Neural cell (in vitro differentiated cells): ENCODE measurements at regions not wholly inside any gene's neighbourhood (a gene's known extent, or its start where the extent isn't known, plus 50 kb on each side); places are given as distances from the start of the nearest gene placed in this dataset.

Experiments used
- EP300 ChIP-seq: fragments of 450-650 bp; conservative IDR thresholded peaks from 2 replicates; pipeline ENCODE4 v1.6.1; 2014; ENCODE audit warnings: antibody characterized with exemption, mild to moderate bottlenecking, moderate library complexity; ENCODE audit not compliant: poor library complexity, severe bottlenecking
- EZH2 ChIP-seq: fragments of 200-600, 300-800 bp; shearing (Covaris generic), sonication (generic); IDR thresholded peaks from 2 replicates; pipeline ENCODE4 v1.6.1; 2014; ENCODE audit warnings: antibody characterized with exemption, low read length, borderline replicate concordance, mild to moderate bottlenecking; ENCODE audit not compliant: insufficient read depth, poor library complexity, severe bottlenecking
- MXI1 ChIP-seq: fragments of 450-650 bp; conservative IDR thresholded peaks from 2 replicates; pipeline ENCODE4 v1.6.1; 2014; ENCODE audit warnings: antibody characterized with exemption, mild to moderate bottlenecking; ENCODE audit not compliant: poor library complexity, severe bottlenecking
- POLR2AphosphoS5 ChIP-seq: IDR thresholded peaks from 2 replicates; pipeline ENCODE4 v1.6.1; 2012
- RAD21 ChIP-seq: fragments of 450-650 bp; conservative IDR thresholded peaks from 2 replicates; pipeline ENCODE4 v1.6.1; 2014; ENCODE audit warnings: antibody characterized with exemption, mild to moderate bottlenecking, moderate library complexity
- REST ChIP-seq: IDR thresholded peaks from 2 replicates; pipeline ENCODE4 v1.6.1; 2012; ENCODE audit warnings: borderline replicate concordance
- SMC3 ChIP-seq: fragments of 450-650 bp; conservative IDR thresholded peaks from 2 replicates; pipeline ENCODE4 v1.6.1; 2014; ENCODE audit warnings: antibody characterized with exemption, mild to moderate bottlenecking, moderate library complexity; ENCODE audit not compliant: poor library complexity
- TF ChIP-seq, protein P1 (sequence below): fragments of 450-650 bp; IDR thresholded peaks from 2 replicates; pipeline ENCODE4 v1.5.1; 2014; ENCODE audit warnings: antibody characterized with exemption, mild to moderate bottlenecking, moderate library complexity; ENCODE audit not compliant: poor library complexity, severe bottlenecking

- TF ChIP-seq, protein P1, sequence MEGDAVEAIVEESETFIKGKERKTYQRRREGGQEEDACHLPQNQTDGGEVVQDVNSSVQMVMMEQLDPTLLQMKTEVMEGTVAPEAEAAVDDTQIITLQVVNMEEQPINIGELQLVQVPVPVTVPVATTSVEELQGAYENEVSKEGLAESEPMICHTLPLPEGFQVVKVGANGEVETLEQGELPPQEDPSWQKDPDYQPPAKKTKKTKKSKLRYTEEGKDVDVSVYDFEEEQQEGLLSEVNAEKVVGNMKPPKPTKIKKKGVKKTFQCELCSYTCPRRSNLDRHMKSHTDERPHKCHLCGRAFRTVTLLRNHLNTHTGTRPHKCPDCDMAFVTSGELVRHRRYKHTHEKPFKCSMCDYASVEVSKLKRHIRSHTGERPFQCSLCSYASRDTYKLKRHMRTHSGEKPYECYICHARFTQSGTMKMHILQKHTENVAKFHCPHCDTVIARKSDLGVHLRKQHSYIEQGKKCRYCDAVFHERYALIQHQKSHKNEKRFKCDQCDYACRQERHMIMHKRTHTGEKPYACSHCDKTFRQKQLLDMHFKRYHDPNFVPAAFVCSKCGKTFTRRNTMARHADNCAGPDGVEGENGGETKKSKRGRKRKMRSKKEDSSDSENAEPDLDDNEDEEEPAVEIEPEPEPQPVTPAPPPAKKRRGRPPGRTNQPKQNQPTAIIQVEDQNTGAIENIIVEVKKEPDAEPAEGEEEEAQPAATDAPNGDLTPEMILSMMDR = no peak
- TF ChIP-seq EP300 = no peak
- no peak for TF ChIP-seq RAD21
- no peak for TF ChIP-seq POLR2AphosphoS5
- no peak for TF ChIP-seq EZH2
- TF ChIP-seq REST = no peak
- TF ChIP-seq SMC3 = no peak
- TF ChIP-seq MXI1 = no peak
These were observed 559.6 kb upstream of the DAB1 start for GRCh38 chr1:57983441-57983840.
